B cell (primary cell): ENCODE measurements at regions not wholly inside any gene's neighbourhood (a gene's known extent, or its start where the extent isn't known, plus 50 kb on each side); places are given as distances from the start of the nearest gene placed in this dataset.

Experiments
- ATAC-seq: fragments of 200-7000 bp; cut with Tn5 transposase; one replicate; pipeline ENCODE4 v1.10.0; 2021; ENCODE audit warnings: low read depth, mild to moderate bottlenecking, moderate number of reproducible peaks, moderate library complexity
- CTCF ChIA-PET: fragments of 350-600 bp; sonication (Branson Sonifier 250); formaldehyde crosslinking; loops from one replicate; lab custom pipeline; 2021; ENCODE audit warnings: antibody characterized with exemption, inconsistent platforms; lab: Charles Lee
- POLR2A ChIA-PET: fragments of 350-600 bp; sonication (Branson Sonifier 250); formaldehyde crosslinking; loops from one replicate; lab custom pipeline; 2021; ENCODE audit warnings: antibody characterized with exemption; lab: Charles Lee
- DNase-seq: peaks from one replicate; pipeline ENCODE4 v3.0.0; 2013
- H2AFZ ChIP-seq: 2 replicates; pipeline ENCODE4 v1.6.1; 2012; ENCODE audit warnings: mild to moderate bottlenecking, low read depth, low read length; ENCODE audit not compliant: insufficient read depth, poor library complexity, severe bottlenecking
- H3K27ac ChIP-seq, 2 donors: 1 replicate in 1 of 2; 2 replicates in 1 of 2; pipeline ENCODE4 v1.5.1; 2012 to 2013; ENCODE audit warnings: low read length in 2 of 2, mild to moderate bottlenecking in 2 of 2, moderate library complexity in 1 of 2
- H3K27me3 ChIP-seq, 4 experiments: fragments of 200-600 bp in 1 of 4; sonication (generic) in 1 of 4; replicated peaks in 1 of 4; 1 replicate in 2 of 4; 2 replicates in 2 of 4; pipeline versions ENCODE4 v1.6.1 to v1.7.0; 2013 to 2016; ENCODE audit warnings: low read length in 3 of 4, mild to moderate bottlenecking in 2 of 4, mixed read lengths in 1 of 4, moderate library complexity in 1 of 4; ENCODE audit not compliant: insufficient read depth in 4 of 4, control insufficient read depth in 3 of 4; ENCODE audit errors: control extremely low read depth in 1 of 4
- H3K36me3 ChIP-seq, 2 experiments: replicated peaks in 1 of 2; 1 replicate in 1 of 2; 2 replicates in 1 of 2; pipeline versions ENCODE4 v1.6.1 to v1.7.1; 2013; ENCODE audit warnings: low read length in 1 of 2; ENCODE audit not compliant: insufficient read depth in 2 of 2, control insufficient read depth in 1 of 2; ENCODE audit errors: control extremely low read depth in 1 of 2, extremely low read depth in 1 of 2
- H3K4me1 ChIP-seq, 2 donors: fragments of 200-600 bp in 1 of 2; sonication (generic) in 1 of 2; 1 replicate in 1 of 2; 2 replicates in 1 of 2; pipeline versions ENCODE4 v1.5.1 to v1.6.1; 2013 to 2017; ENCODE audit warnings: low read length in 2 of 2; ENCODE audit not compliant: control insufficient read depth in 2 of 2, insufficient read depth in 2 of 2
- H3K4me2 ChIP-seq: replicated peaks from 2 replicates; pipeline ENCODE3; 2012; ENCODE audit warnings: mild to moderate bottlenecking, low read depth, low read length; ENCODE audit not compliant: poor library complexity, severe bottlenecking
- H3K4me3 ChIP-seq, 5 experiments: fragments of 200-600 bp in 1 of 5; sonication (generic) in 1 of 5; 1 replicate in 3 of 5; 2 replicates in 2 of 5; pipeline versions ENCODE4 v1.5.1 to v1.7.0; 2011 to 2016; ENCODE audit warnings: low read length in 4 of 5, mild to moderate bottlenecking in 4 of 5, low read depth in 2 of 5, control low read depth in 1 of 5, moderate library complexity in 1 of 5; ENCODE audit not compliant: insufficient read depth in 1 of 5; ENCODE audit errors: control extremely low read depth in 1 of 5, extremely low read depth in 1 of 5
- H3K79me2 ChIP-seq: fragments of 200-600 bp; sonication (generic); one replicate; pipeline ENCODE4 v1.6.0; 2016; ENCODE audit warnings: low read length; ENCODE audit not compliant: control insufficient read depth, insufficient read depth
- H3K9ac ChIP-seq: fragments of 200-600 bp; sonication (generic); 2 replicates; pipeline ENCODE4 v1.6.1; 2017; ENCODE audit warnings: mild to moderate bottlenecking, low read length, moderate library complexity
- H3K9me3 ChIP-seq, 3 donors: one replicate each; pipeline versions ENCODE4 v1.6.1 to v1.7.1; 2013; ENCODE audit warnings: low read length in 2 of 3; ENCODE audit not compliant: control insufficient read depth in 2 of 3, insufficient read depth in 1 of 3; ENCODE audit errors: control extremely low read depth in 1 of 3
- H4K20me1 ChIP-seq: 2 replicates; pipeline ENCODE4 v1.6.0; 2012; ENCODE audit warnings: mild to moderate bottlenecking, low read length; ENCODE audit not compliant: insufficient read depth, control insufficient read depth, poor library complexity, severe bottlenecking
- H3K27ac Mint-ChIP-seq: one replicate; pipeline ENCODE4 v1.8.0; 2021; ENCODE audit warnings: mixed read lengths
- H3K27me3 Mint-ChIP-seq: one replicate; pipeline ENCODE4 v1.8.0; 2021; ENCODE audit warnings: mixed read lengths
- H3K4me1 Mint-ChIP-seq: one replicate; pipeline ENCODE4 v1.8.0; 2021; ENCODE audit warnings: mixed read lengths
- H3K4me3 Mint-ChIP-seq: one replicate; pipeline ENCODE4 v1.8.0; 2021; ENCODE audit warnings: mixed read lengths
- H3K9me3 Mint-ChIP-seq: one replicate; pipeline ENCODE4 v1.8.0; 2022; ENCODE audit warnings: mixed read lengths; ENCODE audit not compliant: insufficient read depth
- CTCF ChIP-seq: fragments of 200-600 bp; IDR thresholded peaks from one replicate; pipeline ENCODE4 v1.8.0; 2022; ENCODE audit warnings: antibody characterized with exemption, mild to moderate bottlenecking
- EZH2 ChIP-seq: IDR thresholded peaks from 2 replicates; pipeline ENCODE4 v1.6.1; 2012; ENCODE audit warnings: borderline replicate concordance, low read depth, mild to moderate bottlenecking, moderate library complexity, low read length; ENCODE audit not compliant: insufficient read depth, poor library complexity, severe bottlenecking
- WGBS: methylation state at CpG from one replicate; pipeline ENCODE4 v1.1.5; 2013; ENCODE audit warnings: missing lambda C conversion rate; ENCODE audit not compliant: insufficient coverage; 5-methylcytosine and 5-hydroxymethylcytosine counted together
- intact Hi-C: fragments of 100-400 bp; cut with micrococcal nuclease; formaldehyde crosslinking; loops from one replicate; pipeline ENCODE4 v1.10.0; 2022

GRCh38 chr20:48227381-48227780, 442.1 kb upstream of the SULF2 start:
- H3K4me3 Mint-ChIP-seq: no peak overlapping the region
- Histone ChIP-seq H3K9me3 (peaks cover 0 to 37% (median 2%) of the 10 kb centered on the region in 3 donors), H2AFZ (no peak overlapping the region), H3K4me1 (no peaks in the 10 kb centered on the region), H3K36me3 (no peaks in the 10 kb centered on the region), H4K20me1 (no peaks in the 10 kb centered on the region), H3K4me2 (no peak overlapping the region), H3K27me3 (peaks cover 0 to 2% (median 0%) of the 10 kb centered on the region in 4 experiments), H3K9ac (no peak overlapping the region), H3K79me2 (no peaks in the 10 kb centered on the region), H3K27ac (no peak overlapping the region), H3K4me3 (no peak overlapping the region)
- no peak for DNase-seq
- ChIA-PET CTCF (no interaction called here), POLR2A (no interaction called here)
- ATAC-seq: no peak
- no peaks in the 10 kb centered on the region for H3K4me1 Mint-ChIP-seq
- H3K27ac Mint-ChIP-seq: no peak overlapping the region
- 77% methylated on average over 4 of the region's 5 CpGs for WGBS
- peaks cover 9% of the 10 kb centered on the region for H3K9me3 Mint-ChIP-seq
- peaks cover 18% of the 10 kb centered on the region for H3K27me3 Mint-ChIP-seq
- TF ChIP-seq CTCF (no peak), EZH2 (no peak)
- intact Hi-C loops: no loop called here

- H3K27ac ChIP-seq: no peak overlapping the region
- peaks cover 0 to 2% (median 0%) of the 10 kb centered on the region in 4 experiments for H3K27me3 ChIP-seq
- DNase-seq: no peak
- ChIA-PET CTCF (no interaction called here), POLR2A (no interaction called here)
- no peak overlapping the region for H3K4me2 ChIP-seq
- no peak overlapping the region for H2AFZ ChIP-seq
- no peak for ATAC-seq
- no peaks in the 10 kb centered on the region for H3K36me3 ChIP-seq
- H3K9me3 ChIP-seq: peaks cover 0 to 33% (median 2%) of the 10 kb centered on the region in 3 donors
- no peak for TF ChIP-seq EZH2
- no peak for TF ChIP-seq CTCF
- no peaks in the 10 kb centered on the region for H3K79me2 ChIP-seq
- H3K9ac ChIP-seq: no peak overlapping the region
- intact Hi-C loops: no loop called here
- no peaks in the 10 kb centered on the region for H3K4me1 Mint-ChIP-seq
- no peak overlapping the region for H3K4me3 ChIP-seq
- H3K4me3 Mint-ChIP-seq: no peak overlapping the region
- no peak overlapping the region for H3K27ac Mint-ChIP-seq
- 93% methylated on average over 3 of the region's 5 CpGs for WGBS
- H3K4me1 ChIP-seq: no peaks in the 10 kb centered on the region
- no peaks in the 10 kb centered on the region for H4K20me1 ChIP-seq
- peaks cover 8% of the 10 kb centered on the region for H3K9me3 Mint-ChIP-seq
- peaks cover 17% of the 10 kb centered on the region for H3K27me3 Mint-ChIP-seq
Measured at GRCh38 chr20:48226642-48227041, 441.4 kb upstream of the SULF2 start.
